ENCODE measurements at regions not wholly inside any gene's neighbourhood (a gene's known extent, or its start where the extent isn't known, plus 50 kb on each side); places are given as distances from the start of the nearest gene placed in this dataset.
"Not testable (repeated sequence)": the region's sequence is repeated elsewhere in the genome, so short reads cannot be mapped to it uniquely, and the experiment has no call there.

DNA sequence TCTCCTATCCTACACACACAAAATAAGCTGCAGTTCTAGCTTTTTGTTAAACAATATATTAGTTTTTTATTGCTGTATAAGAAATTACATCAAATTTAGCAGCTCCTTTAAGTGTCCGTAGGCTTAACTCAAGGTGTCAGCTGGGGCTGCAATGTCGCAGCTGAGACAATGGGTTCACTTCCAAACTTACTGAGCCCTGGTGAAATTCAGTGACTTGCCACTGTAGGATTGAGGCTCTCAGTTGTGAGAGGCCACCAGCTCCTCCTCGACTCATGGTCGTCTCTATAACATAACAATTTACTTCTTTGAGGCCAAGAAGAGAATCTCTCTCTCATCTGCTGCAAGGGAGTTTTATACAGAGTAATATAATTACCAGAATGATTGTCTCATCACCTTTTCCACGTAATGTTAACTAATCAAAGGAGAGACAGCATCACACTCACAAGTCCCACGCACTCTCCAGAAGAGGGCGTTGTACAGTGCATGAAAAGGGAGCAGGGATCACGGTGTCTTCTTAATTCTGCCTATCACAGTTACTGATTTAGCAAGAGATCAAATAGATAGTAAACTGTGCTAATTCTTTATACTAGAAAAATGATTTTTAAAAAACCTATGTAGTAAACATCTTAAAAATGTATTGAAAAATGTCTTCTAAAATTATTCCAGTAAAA lies 735.6 kb upstream of the GBE1 start:
- DNase-seq, result peak; percentile 40 to 41

DNA sequence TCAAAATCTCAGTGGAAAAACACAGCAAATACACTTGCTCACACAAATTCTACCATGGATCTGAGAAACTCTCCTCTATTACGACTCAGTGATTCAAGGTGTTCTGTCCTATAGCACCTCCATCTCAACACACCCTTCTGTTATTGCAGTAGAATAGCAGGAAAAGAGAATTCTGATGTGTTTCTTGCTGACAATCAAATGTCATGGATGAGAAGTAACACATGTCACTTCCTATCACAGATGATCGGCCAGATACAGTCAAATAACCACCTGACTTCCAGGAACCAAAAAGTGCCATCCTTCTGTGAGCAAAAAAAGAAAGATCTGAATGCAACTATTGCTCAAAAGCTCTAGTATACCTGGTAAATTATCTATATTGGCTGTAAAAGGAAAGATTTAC lies 734.2 kb upstream of the GBE1 start:
- DNase-seq, result no peak

GRCh38 chr3:82494977-82495489 lies 733.6 kb upstream of the GBE1 start:
- no peak for DNase-seq

- DNase-seq, result no peak
Observed at GRCh38 chr3:82493858-82494257, 732.4 kb upstream of the GBE1 start.

DNA sequence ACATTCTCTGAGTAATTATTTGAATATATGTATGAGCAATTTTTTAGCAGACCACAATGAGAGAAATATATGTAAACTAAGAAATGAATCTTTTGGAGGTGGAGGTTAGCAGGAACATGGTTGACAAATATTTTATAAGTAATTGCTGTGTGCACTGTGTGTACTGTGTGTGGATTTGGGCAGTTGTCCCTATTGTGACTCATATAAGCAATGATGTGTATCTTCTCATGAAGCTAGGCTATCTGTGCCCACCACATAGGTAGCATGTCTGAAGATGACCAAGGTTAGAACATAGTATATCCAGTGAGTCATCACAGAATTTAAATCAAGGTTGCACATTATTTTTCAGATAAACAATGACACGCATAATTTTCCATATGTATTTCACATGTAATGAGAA lies 713.9 kb upstream of the GBE1 start:
- DNase-seq, result no peak

DNA sequence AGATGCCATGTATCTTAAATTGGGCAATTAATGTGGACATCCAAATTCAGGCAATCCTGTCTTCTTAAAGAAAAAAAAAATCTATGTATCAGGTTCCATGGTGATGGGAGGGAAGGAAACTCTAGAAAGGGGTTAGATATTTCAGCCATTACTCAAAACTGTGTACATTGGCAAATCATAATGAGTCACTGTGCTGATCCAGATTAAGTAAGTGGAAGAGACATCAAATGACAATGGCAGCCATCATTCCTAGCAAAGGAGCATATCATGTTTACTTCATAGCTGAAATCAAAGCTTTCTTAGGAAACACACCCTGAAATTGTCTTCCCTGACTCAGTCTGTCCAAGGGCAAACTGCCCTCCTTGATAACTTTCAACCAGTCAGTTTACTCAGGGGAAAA lies 713.3 kb upstream of the GBE1 start:
- no peak for DNase-seq

- DNase-seq, result peak in 1 of 2 experiments; percentile 2
Observed at GRCh38 chr3:82473864-82474541, 712.6 kb upstream of the GBE1 start.

DNA sequence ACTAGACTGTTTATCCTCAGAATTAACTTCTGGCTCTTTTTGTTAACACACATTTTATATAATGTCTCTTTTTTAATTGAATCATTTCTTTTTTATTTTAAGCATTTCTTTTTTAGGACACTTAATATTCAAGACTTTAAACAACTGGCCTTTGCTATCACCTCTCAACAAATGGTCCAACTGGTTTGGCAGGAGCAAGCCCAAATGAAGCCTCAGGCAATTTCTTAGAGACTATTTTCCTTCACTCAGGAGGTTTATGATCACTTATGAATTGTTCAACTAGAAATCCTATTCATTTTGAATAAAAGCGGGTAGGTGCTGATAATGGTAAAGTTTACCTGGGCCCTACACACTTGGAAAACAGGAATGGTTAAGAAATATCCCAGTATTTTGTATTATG lies 705.6 kb upstream of the GBE1 start:
- DNase-seq, result no peak

- DNase-seq, result peak in 1 of 2 experiments; percentile 23
Observed at GRCh38 chr3:82462977-82463376, 701.5 kb upstream of the GBE1 start.

- DNase-seq, result no peak
Observed at GRCh38 chr3:82461049-82461889, 699.8 kb upstream of the GBE1 start.

- no peak for DNase-seq
Observed at GRCh38 chr3:82448320-82448719, 686.9 kb upstream of the GBE1 start.

DNA sequence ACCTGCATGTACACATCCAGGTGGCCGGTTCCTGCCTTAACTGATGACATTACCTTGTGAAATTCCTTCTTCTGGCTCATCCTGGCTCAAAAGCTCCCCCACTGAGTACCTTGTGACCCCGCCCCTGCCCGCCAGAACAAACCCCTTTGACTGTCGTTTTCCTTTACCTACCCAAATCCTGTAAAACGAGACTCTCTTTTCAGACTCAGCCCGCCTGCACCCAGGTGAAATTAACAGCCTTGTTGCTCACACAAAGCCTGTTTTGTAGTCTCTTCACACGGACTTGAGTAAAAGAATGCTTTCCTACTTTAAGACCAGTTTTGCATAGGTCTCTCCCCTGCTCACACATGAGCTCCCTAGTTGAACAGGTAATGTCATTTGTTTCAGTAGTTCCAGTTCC lies 667.4 kb upstream of the GBE1 start:
- not testable (repeated sequence) for DNase-seq

GRCh38 chr3:82424031-82424339 lies 662.5 kb upstream of the GBE1 start:
- no peak for DNase-seq

DNA sequence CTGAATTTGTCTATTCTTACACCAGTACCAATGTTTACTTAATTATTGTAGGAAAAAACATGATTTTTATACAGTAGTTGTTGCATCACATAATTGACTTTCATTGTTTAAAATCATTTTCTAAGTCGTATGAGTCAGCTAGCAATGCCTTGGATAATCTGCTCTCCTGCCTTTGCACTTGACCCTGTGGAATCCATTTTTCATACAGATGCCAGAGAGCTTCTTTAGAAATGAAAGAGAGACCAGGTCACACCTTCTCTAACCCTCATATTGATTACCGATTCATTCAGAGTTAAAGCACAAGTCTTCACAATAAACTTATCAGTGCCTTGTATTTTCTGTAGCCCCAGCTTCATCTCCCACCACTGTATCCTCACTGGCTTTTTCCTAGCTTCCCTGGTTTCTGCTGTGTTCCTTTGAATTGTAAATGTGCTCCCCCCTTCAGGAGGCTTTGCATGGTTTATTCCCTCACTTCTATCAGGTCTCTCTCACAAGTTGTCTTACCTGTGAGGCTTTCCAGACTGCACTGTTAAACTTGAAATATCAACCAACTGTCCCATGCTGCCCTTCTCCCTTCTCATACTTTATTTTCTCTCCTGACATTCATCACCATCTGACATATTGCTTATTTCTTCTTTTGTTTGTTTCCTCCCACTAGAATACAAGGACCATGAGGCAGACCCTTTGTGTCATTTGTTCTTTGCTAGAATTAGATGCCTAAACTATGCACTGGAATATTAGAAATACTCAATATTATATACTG lies 662.0 kb upstream of the GBE1 start:
- no peak for DNase-seq

- DNase-seq, result no peak
Observed at GRCh38 chr3:82416830-82417229, 655.4 kb upstream of the GBE1 start.

DNA sequence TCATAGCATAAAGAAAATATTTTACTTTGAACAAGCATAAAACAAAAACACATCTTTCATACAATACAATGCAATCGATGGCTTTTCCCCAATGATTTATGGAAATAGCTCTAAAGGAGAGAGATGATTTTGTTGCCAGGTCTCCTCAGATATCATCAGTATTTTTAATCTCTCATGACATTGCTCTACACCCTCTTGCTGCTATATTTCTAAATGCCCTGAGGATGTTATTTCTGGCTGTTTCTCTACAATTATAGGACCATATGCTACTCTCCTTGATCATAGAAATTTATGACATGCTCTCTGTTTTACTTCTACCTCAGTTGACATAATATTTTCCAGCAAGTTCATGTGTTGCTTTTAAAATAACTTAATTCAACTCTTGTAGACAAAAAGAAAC lies 654.9 kb upstream of the GBE1 start:
- DNase-seq, result no peak

DNA sequence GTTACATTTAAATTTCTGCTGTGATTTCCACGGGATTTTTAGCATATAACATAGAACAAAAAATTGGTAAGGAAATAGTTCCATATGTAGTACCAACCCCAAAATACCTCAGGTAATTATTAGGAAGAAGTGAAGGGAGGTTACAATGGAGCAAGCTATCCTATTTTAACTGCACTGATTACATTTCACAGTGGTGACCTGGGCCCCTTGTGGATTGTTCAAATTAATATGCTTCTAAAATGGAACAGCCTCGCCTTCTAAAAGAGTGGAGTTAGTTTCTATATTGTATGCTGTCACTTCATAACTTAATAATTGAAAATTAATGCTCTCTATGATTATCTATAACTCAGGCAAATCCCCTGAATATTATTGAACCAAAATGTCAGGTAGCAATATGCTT lies 651.7 kb upstream of the GBE1 start:
- DNase-seq, result no peak

DNA sequence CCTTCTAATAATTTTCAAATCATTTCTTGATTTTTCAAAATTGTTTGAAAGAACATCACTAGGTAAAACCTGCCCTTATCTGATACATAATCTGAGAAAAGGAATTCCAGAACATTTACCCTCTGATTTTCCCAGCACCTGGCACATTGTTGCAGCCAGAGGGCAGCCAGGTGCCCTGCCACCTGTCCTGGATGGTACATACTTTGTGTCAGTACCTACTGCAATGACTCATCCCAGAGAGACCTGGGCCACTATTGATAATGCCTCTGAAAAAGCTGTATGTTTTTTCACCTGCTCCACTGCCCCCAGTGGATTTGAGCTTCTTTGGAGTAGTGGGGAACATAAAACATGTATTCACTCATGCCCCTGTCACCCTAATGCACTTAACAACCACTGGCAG lies 648.9 kb upstream of the GBE1 start:
- no peak for DNase-seq

DNA sequence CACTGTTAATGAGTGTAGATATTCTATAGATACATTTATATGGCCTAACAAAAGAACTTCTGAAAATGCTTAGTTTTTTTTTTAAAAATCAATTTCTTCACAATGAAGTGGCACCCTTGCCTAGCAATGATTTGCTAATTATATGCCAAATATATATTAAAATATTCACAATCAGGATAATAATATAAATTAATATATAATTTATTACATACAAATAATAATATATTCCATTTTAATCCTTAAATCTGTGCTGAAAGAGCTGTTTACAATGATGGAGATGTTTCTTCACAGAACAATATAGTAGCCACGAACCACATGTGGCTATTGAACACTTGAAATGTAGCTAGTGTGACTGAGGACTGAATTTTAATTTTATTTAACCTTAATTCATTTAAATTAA lies 648.4 kb upstream of the GBE1 start:
- no peak for DNase-seq

DNA sequence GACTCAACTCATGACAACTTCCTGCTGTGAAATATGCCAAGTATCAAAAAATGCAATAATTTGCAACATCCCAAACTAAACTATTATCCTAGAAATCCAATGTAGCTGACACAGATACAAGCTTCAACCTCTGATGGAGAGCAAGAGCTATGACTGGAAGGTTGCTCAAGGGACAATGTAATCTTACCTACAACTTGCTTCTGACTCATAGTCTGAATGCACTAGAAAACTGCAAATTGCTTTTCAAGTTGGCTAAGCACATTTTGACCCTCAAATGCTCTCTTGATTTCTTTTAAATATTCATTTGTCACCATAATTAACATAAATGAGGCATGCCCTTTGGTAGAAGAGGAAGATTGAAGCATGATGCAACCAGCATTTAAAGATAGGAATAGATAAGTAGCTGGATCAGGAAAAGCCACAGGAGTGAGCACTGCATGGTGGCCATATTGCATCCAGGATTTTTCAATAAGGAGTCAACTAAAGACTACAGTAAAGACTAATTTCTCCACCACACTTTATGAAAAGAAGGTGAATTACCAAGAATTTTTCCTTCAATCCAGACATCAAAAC lies 630.8 kb upstream of the GBE1 start:
- no peak for DNase-seq

- no peak for DNase-seq
Observed at GRCh38 chr3:82390868-82391267, 629.4 kb upstream of the GBE1 start.

DNA sequence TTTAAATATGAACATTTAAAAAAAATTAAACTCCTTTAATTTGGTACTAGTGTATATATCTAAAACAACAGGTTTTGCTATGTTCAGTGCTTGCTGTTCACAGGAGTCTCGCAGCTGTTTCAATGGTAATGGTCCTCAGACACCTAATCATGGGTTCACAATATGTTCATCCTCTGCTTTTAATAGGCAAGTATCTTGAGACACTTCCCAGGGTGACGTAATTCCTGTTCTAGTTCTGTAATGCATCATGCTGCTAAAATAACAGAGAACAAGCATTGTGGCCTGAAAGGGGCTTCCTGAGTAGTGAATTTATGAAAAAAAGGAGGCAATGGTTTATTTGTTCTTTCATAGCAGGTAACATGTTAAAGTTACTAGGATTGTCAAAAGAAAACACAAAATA lies 625.2 kb upstream of the GBE1 start:
- DNase-seq, result peak in 1 of 2 experiments; percentile 12

DNA sequence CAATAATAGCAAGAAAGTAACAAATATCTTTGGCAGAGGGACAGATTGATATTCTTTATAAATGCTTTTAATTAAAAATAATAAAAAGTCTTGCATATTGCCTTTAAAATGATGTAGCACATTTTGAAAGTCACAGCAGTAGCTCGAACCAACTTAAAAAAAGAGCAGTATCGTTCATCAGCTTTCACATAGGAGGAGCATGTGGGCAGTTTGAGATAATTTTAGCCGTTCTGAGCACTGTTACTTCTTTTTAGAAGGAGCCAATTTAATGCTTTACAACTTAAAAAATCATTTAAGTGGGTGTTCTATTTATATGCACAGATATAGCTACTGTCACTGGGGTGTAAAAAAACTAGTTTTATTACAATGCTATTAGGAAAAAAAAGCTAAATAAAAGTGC lies 622.7 kb upstream of the GBE1 start:
- DNase-seq, result no peak

Measured in NCI-H524 (cell line).